Parathyroid adenoma (tissue), 2 donors: ENCODE measurements at regions not wholly inside any gene's neighbourhood (a gene's known extent, or its start where the extent isn't known, plus 50 kb on each side); places are given as distances from the start of the nearest gene placed in this dataset.

Experiments
- H2AFZ ChIP-seq: fragments of 300-600 bp; sonication (generic); one replicate; pipeline ENCODE4 v1.7.0; 2017; ENCODE audit warnings: antibody characterized with exemption, mild to moderate bottlenecking
- H3K27ac ChIP-seq: fragments of 300-600 bp; sonication (generic); one replicate; pipeline ENCODE4 v1.7.0; 2017
- H3K27me3 ChIP-seq: fragments of 300-600 bp; sonication (generic); one replicate; pipeline ENCODE4 v1.7.0; 2017; ENCODE audit warnings: low read length; ENCODE audit not compliant: control insufficient read depth, insufficient read depth
- H3K36me3 ChIP-seq: fragments of 300-600 bp; sonication (generic); one replicate; pipeline ENCODE4 v1.7.0; 2017; ENCODE audit warnings: low read length; ENCODE audit not compliant: control insufficient read depth, insufficient read depth
- H3K4me1 ChIP-seq: fragments of 300-600 bp; sonication (generic); one replicate; pipeline ENCODE4 v1.7.0; 2017; ENCODE audit warnings: control low read depth
- H3K4me2 ChIP-seq: fragments of 300-600 bp; sonication (generic); one replicate; pipeline ENCODE4 v1.7.0; 2017; ENCODE audit warnings: low read length
- H3K4me3 ChIP-seq: fragments of 300-600 bp; sonication (generic); one replicate; pipeline ENCODE4 v1.7.0; 2017; ENCODE audit warnings: low read depth, low read length
- H3K79me2 ChIP-seq: fragments of 300-600 bp; sonication (generic); one replicate; pipeline ENCODE4 v1.7.0; 2017; ENCODE audit warnings: control low read depth
- H3K9ac ChIP-seq: fragments of 300-600 bp; sonication (generic); one replicate; pipeline ENCODE4 v1.7.0; 2017; ENCODE audit warnings: mild to moderate bottlenecking
- H3K9me3 ChIP-seq: fragments of 300-600 bp; sonication (generic); one replicate; pipeline ENCODE4 v1.7.0; 2017; ENCODE audit warnings: low read length; ENCODE audit not compliant: control insufficient read depth
- CTCF ChIP-seq: fragments of 300-600 bp; sonication (generic); IDR thresholded peaks from one replicate; pipeline ENCODE4 v1.7.0; 2017; ENCODE audit warnings: antibody characterized with exemption, mild to moderate bottlenecking
- donor health status: primary hyperparathyroidism.

- no peaks in the 10 kb centered on the region for H3K36me3 ChIP-seq
- no peak overlapping the region for H3K9ac ChIP-seq
- no peak for TF ChIP-seq CTCF
- no peak overlapping the region for H2AFZ ChIP-seq
- H3K9me3 ChIP-seq: no peaks in the 10 kb centered on the region
- no peaks in the 10 kb centered on the region for H3K4me1 ChIP-seq
- H3K4me2 ChIP-seq: no peak overlapping the region
- no peak overlapping the region for H3K27ac ChIP-seq
- no peaks in the 10 kb centered on the region for H3K79me2 ChIP-seq
- H3K27me3 ChIP-seq: no peaks in the 10 kb centered on the region
- no peak overlapping the region for H3K4me3 ChIP-seq
Measured at GRCh38 chr18:41655074-41655473, 300.0 kb upstream of the PIK3C3 start.

- Histone ChIP-seq H3K36me3 (no peaks in the 10 kb centered on the region), H3K4me1 (no peaks in the 10 kb centered on the region), H3K9ac (no peak overlapping the region), H3K79me2 (no peaks in the 10 kb centered on the region), H3K4me2 (no peak overlapping the region), H3K27me3 (no peaks in the 10 kb centered on the region), H3K27ac (no peak overlapping the region), H2AFZ (no peak overlapping the region), H3K9me3 (no peaks in the 10 kb centered on the region), H3K4me3 (no peak overlapping the region)
- no peak for TF ChIP-seq CTCF
Measured at GRCh38 chr18:41647914-41648313, 307.1 kb upstream of the PIK3C3 start.

GRCh38 chr18:41646915-41647620 is 308.0 kb upstream of the PIK3C3 start:
- TF ChIP-seq CTCF: no peak
- Histone ChIP-seq H3K4me1 (no peaks in the 10 kb centered on the region), H2AFZ (no peak overlapping the region), H3K4me2 (no peak overlapping the region), H3K36me3 (no peaks in the 10 kb centered on the region), H3K4me3 (no peak overlapping the region), H3K9ac (no peak overlapping the region), H3K27ac (no peak overlapping the region), H3K79me2 (no peaks in the 10 kb centered on the region), H3K9me3 (no peaks in the 10 kb centered on the region), H3K27me3 (no peaks in the 10 kb centered on the region)

GRCh38 chr18:41645589-41646360 is 309.3 kb upstream of the PIK3C3 start:
- Histone ChIP-seq H3K27ac (no peak overlapping the region), H3K9ac (no peak overlapping the region)
- TF ChIP-seq CTCF: no peak

More at GRCh38 chr18:41645589-41646360, 309.3 kb upstream of the PIK3C3 start:
- no peak overlapping the region for H2AFZ ChIP-seq
- no peaks in the 10 kb centered on the region for H3K9me3 ChIP-seq
- H3K27me3 ChIP-seq: no peaks in the 10 kb centered on the region
- H3K4me1 ChIP-seq: no peaks in the 10 kb centered on the region
- no peaks in the 10 kb centered on the region for H3K36me3 ChIP-seq
- no peak overlapping the region for H3K4me2 ChIP-seq
- H3K79me2 ChIP-seq: no peaks in the 10 kb centered on the region
- no peak overlapping the region for H3K4me3 ChIP-seq
